ENCODE measurements at regions not wholly inside any gene's neighbourhood (a gene's known extent, or its start where the extent isn't known, plus 50 kb on each side); places are given as distances from the start of the nearest gene placed in this dataset.

GRCh38 chr1:229991104-229991513 lies 75.9 kb upstream of the GALNT2 start:
- Histone ChIP-seq H3K27me3 (no peaks in the 10 kb centered on the region), H3K4me1 (replicated peaks in 1 of 2) (peaks cover 0 to 11% of the 10 kb centered on the region in 2 donors), H3K36me3 (replicated peaks in 1 of 2) (no peaks in the 10 kb centered on the region), H3K4me3 (no peak overlapping the region), H3K9me3 (replicated peaks in 1 of 3) (no peaks in the 10 kb centered on the region), H3K27ac (no peak overlapping the region)
- no peak for TF ChIP-seq POLR2A (IDR thresholded peaks at IDR 0.05)
- TF ChIP-seq, protein P1, sequence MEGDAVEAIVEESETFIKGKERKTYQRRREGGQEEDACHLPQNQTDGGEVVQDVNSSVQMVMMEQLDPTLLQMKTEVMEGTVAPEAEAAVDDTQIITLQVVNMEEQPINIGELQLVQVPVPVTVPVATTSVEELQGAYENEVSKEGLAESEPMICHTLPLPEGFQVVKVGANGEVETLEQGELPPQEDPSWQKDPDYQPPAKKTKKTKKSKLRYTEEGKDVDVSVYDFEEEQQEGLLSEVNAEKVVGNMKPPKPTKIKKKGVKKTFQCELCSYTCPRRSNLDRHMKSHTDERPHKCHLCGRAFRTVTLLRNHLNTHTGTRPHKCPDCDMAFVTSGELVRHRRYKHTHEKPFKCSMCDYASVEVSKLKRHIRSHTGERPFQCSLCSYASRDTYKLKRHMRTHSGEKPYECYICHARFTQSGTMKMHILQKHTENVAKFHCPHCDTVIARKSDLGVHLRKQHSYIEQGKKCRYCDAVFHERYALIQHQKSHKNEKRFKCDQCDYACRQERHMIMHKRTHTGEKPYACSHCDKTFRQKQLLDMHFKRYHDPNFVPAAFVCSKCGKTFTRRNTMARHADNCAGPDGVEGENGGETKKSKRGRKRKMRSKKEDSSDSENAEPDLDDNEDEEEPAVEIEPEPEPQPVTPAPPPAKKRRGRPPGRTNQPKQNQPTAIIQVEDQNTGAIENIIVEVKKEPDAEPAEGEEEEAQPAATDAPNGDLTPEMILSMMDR (IDR thresholded peaks at IDR 0.05): no peak
- WGBS, 4 donors: 59 to 66% (median 62%) methylated on average over 8 of the region's 8 CpGs
- no peak for DNase-seq
- intact Hi-C loops (cut with DNase I): no loop called here

GRCh38 chr1:229991724-229992333 lies 75.2 kb upstream of the GALNT2 start:
- H3K27me3 ChIP-seq: no peaks in the 10 kb centered on the region
- TF ChIP-seq, protein P1 (IDR thresholded peaks at IDR 0.05): no peak
- TF ChIP-seq POLR2A (IDR thresholded peaks at IDR 0.05): no peak
- intact Hi-C loops (cut with DNase I): no loop called here
- no peaks in the 10 kb centered on the region for H3K9me3 ChIP-seq (replicated peaks in 1 of 3)
- no peaks in the 10 kb centered on the region for H3K36me3 ChIP-seq (replicated peaks in 1 of 2)
- H3K27ac ChIP-seq: no peak overlapping the region
- peaks cover 0 to 11% of the 10 kb centered on the region in 2 donors for H3K4me1 ChIP-seq (replicated peaks in 1 of 2)
- WGBS, 4 donors: 88 to 91% (median 89%) methylated on average over 6 of the region's 6 CpGs
- no peak overlapping the region for H3K4me3 ChIP-seq
- DNase-seq: no peak

DNA sequence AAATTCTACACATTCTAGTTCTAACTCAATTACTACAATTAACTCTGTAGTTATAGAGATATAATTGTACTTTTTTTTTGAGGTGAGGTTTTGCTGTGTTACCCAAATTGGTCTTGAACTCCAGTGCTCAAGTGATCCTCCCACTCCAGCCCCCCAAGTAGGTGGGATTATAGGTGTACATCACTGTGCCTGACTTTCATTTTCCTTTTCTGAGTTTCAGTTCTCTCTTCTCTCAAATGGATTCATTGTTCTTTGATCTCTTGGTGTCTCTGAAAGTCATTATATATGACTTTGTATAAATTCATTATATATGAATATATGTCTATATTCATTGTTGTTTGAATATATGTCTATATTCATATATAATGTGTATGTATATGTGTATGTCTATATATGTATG lies 74.0 kb upstream of the GALNT2 start:
- H3K27me3 ChIP-seq: no peaks in the 10 kb centered on the region
- H3K9me3 ChIP-seq (replicated peaks in 1 of 3): no peaks in the 10 kb centered on the region
- intact Hi-C loops (cut with DNase I): no loop called here
- H3K4me3 ChIP-seq: no peak overlapping the region
- H3K4me1 ChIP-seq (replicated peaks in 1 of 2): peaks cover 0 to 11% of the 10 kb centered on the region in 2 donors
- no peak overlapping the region for H3K27ac ChIP-seq
- DNase-seq: no peak
- H3K36me3 ChIP-seq (replicated peaks in 1 of 2): no peaks in the 10 kb centered on the region
- TF ChIP-seq POLR2A (IDR thresholded peaks at IDR 0.05): no peak
- TF ChIP-seq, protein P1 (IDR thresholded peaks at IDR 0.05): no peak

GRCh38 chr1:229993894-229994293 lies 73.1 kb upstream of the GALNT2 start:
- no peak overlapping the region for H3K4me3 ChIP-seq
- 91 to 99% (median 96%) methylated on average over 3 of the region's 3 CpGs for WGBS, 4 donors
- TF ChIP-seq, protein P1 (IDR thresholded peaks at IDR 0.05): no peak
- TF ChIP-seq POLR2A (IDR thresholded peaks at IDR 0.05): no peak
- no peak for DNase-seq
- H3K27me3 ChIP-seq: no peaks in the 10 kb centered on the region
- H3K27ac ChIP-seq: no peak overlapping the region
- intact Hi-C loops (cut with DNase I): no loop called here
- H3K36me3 ChIP-seq (replicated peaks in 1 of 2): no peaks in the 10 kb centered on the region
- H3K4me1 ChIP-seq (replicated peaks in 1 of 2): peaks cover 0 to 11% of the 10 kb centered on the region in 2 donors
- no peaks in the 10 kb centered on the region for H3K9me3 ChIP-seq (replicated peaks in 1 of 3)
